ENCODE measurements at regions not wholly inside any gene's neighbourhood (a gene's known extent, or its start where the extent isn't known, plus 50 kb on each side); places are given as distances from the start of the nearest gene placed in this dataset.

DNA sequence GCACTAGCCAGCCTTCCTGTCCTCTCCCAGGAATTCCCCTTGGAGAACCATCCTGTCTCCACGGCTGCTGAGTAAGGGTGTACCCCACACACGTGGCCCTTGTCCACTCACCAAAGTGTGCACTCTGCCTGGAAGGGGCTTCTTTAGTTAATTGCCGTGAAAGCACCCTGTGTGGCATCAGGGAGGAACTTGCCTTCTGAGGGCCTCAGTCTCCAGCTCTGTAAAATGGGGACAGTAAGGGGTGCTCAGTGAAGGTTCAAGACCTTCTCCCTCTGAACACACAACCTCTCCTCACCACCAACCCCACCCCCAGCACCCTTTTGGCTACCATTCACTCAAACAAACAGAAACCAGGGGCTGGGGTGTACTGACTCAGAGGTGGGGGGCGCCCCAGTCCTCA, 59.1 kb upstream of the LHX1 start:
- 81 to 94% (median 85%) methylated on average over 3 to 4 of the region's 4 CpGs for WGBS, 4 donors
- H3K27me3 ChIP-seq, result peaks cover 7% of the 10 kb centered on the region
- no peak overlapping the region for H3K27ac ChIP-seq
- no peak for TF ChIP-seq POLR2A (IDR thresholded peaks at IDR 0.05)
- TF ChIP-seq, protein P1, sequence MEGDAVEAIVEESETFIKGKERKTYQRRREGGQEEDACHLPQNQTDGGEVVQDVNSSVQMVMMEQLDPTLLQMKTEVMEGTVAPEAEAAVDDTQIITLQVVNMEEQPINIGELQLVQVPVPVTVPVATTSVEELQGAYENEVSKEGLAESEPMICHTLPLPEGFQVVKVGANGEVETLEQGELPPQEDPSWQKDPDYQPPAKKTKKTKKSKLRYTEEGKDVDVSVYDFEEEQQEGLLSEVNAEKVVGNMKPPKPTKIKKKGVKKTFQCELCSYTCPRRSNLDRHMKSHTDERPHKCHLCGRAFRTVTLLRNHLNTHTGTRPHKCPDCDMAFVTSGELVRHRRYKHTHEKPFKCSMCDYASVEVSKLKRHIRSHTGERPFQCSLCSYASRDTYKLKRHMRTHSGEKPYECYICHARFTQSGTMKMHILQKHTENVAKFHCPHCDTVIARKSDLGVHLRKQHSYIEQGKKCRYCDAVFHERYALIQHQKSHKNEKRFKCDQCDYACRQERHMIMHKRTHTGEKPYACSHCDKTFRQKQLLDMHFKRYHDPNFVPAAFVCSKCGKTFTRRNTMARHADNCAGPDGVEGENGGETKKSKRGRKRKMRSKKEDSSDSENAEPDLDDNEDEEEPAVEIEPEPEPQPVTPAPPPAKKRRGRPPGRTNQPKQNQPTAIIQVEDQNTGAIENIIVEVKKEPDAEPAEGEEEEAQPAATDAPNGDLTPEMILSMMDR (IDR thresholded peaks at IDR 0.05), result no peak
- DNase-seq, result no peak
- H3K9me3 ChIP-seq (replicated peaks in 1 of 3), result no peaks in the 10 kb centered on the region
- no peaks in the 10 kb centered on the region for H3K4me1 ChIP-seq (replicated peaks in 1 of 2)
- H3K4me3 ChIP-seq, result no peak overlapping the region
- intact Hi-C loops (cut with DNase I), result no loop called here
- H3K36me3 ChIP-seq (replicated peaks in 1 of 2), result no peaks in the 10 kb centered on the region

DNA sequence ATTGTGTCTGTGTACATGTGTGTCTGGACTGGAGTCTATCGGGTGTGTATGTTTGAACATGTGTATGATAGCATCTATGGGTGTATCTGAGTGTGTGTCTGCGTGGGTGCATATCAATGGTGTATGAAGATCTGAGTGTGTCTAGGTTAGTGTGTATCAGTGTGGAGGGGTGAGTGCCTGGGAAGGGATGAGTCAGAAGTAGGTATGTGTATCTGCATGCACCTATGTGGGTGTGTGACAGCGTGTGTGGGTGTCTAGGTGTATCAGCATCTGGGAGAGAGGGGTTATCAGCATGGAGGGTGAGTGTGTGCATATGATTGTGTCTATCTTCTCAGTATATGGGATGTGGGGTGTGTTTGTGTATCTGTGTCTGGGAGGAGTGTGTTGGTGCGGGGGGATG, 58.2 kb upstream of the LHX1 start:
- WGBS, 4 donors, result 75 to 93% (median 89%) methylated on average over 4 of the region's 4 CpGs
- TF ChIP-seq, protein P1 (IDR thresholded peaks at IDR 0.05), result no peak
- no peak for TF ChIP-seq POLR2A (IDR thresholded peaks at IDR 0.05)
- peaks cover 7% of the 10 kb centered on the region for H3K27me3 ChIP-seq
- no peak overlapping the region for H3K4me3 ChIP-seq
- H3K27ac ChIP-seq, result no peak overlapping the region
- intact Hi-C loops (cut with DNase I), result no loop called here
- H3K9me3 ChIP-seq (replicated peaks in 1 of 3), result no peaks in the 10 kb centered on the region
- H3K36me3 ChIP-seq (replicated peaks in 1 of 2), result no peaks in the 10 kb centered on the region
- no peak for DNase-seq
- H3K4me1 ChIP-seq (replicated peaks in 1 of 2), result no peaks in the 10 kb centered on the region

DNA sequence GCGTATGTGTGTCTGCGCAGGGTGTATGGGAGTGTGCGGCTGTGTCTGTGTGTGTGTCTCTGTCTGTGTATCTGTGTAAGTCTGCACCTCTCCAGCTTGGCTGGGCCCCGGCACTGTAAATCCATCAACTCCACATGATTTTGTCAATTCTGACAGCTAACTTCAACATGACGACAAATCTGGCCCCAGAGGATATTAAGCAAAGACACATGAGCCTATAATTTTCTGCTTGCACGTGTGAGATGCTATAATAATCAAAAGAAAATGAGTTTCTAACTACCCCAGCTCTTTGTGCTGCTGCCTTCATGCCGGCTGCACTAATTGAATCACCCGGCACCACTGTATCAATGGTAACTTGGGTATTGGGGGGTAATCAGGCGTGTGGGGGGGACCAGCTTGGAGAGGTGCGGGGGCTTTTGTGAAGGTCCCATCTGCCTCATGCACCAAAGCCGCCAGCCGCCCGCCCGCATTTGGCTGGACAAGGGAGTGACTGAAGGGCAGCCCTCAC, 57.6 kb upstream of the LHX1 start:
- Histone ChIP-seq H3K4me3 (no peak overlapping the region), H3K4me1 (replicated peaks in 1 of 2) (no peaks in the 10 kb centered on the region), H3K36me3 (replicated peaks in 1 of 2) (no peaks in the 10 kb centered on the region), H3K27ac (no peak overlapping the region), H3K27me3 (peaks cover 13% of the 10 kb centered on the region), H3K9me3 (replicated peaks in 1 of 3) (no peaks in the 10 kb centered on the region)
- intact Hi-C loops (cut with DNase I), result no loop called here
- no peak for DNase-seq
- WGBS, 4 donors, result 84 to 86% (median 85%) methylated on average over 10 to 14 of the region's 14 CpGs
- TF ChIP-seq POLR2A (IDR thresholded peaks at IDR 0.05), result no peak
- TF ChIP-seq, protein P1 (IDR thresholded peaks at IDR 0.05), result no peak

DNA sequence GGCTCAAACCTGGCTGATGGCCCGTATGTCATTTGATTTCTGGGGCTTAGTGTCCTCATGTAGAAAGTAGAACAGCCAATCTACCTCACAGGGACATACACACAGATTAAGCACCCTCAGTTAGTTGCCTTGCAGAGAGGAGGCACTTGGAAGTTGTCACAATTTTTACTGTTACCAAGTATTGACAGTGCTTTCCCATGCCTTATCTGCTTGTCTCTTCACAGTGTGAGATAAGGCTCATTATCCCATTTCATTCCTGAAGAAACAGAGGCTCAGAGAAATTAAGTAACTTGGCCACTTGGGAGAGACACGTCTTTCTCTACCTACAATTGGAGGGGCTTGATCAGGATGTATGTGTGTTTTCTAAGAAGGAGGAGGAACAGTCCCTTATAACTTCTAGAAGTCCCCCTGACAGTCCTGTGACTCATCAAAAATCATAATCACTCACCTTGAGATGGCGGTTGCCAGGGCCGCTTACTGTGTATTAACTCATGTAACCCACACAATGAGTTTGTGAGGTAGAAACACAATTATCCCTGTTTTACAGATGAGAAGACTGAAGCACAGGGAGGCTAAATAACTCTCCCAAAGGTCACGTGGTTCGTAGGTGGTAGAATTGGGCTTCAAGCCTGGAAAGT, 56.9 kb upstream of the LHX1 start:
- no peak overlapping the region for H3K4me3 ChIP-seq
- no peak for TF ChIP-seq POLR2A (IDR thresholded peaks at IDR 0.05)
- TF ChIP-seq, protein P1 (IDR thresholded peaks at IDR 0.05), result no peak
- H3K36me3 ChIP-seq (replicated peaks in 1 of 2), result no peaks in the 10 kb centered on the region
- intact Hi-C loops (cut with DNase I), result no loop called here
- H3K9me3 ChIP-seq (replicated peaks in 1 of 3), result no peaks in the 10 kb centered on the region
- 62 to 73% (median 66%) methylated on average over 6 of the region's 6 CpGs for WGBS, 4 donors
- H3K27ac ChIP-seq, result no peak overlapping the region
- no peak for DNase-seq
- H3K4me1 ChIP-seq (replicated peaks in 1 of 2), result no peaks in the 10 kb centered on the region
- H3K27me3 ChIP-seq, result peaks cover 16% of the 10 kb centered on the region

Measured in adrenal gland (tissue), 9 donors.